ENCODE measurements at regions not wholly inside any gene's neighbourhood (a gene's known extent, or its start where the extent isn't known, plus 50 kb on each side); places are given as distances from the start of the nearest gene placed in this dataset.

GRCh38 chr5:74384851-74385250, 255.7 kb downstream of the ENC1 start:
- TF ChIP-seq POLR2A (IDR thresholded peaks at IDR 0.05): no peak
- TF ChIP-seq CTCF (IDR thresholded peaks at IDR 0.05): no peak

Measured in uterus (tissue), 2 donors.